Right ventricle myocardium superior (tissue), 1 donor: ENCODE measurements at regions not wholly inside any gene's neighbourhood (a gene's known extent, or its start where the extent isn't known, plus 50 kb on each side); places are given as distances from the start of the nearest gene placed in this dataset.
"Not testable (repeated sequence)": the region's sequence is repeated elsewhere in the genome, so short reads cannot be mapped to it uniquely, and the experiment has no call there.

Experiments
- ATAC-seq: fragments of 200-7000 bp; cut with Tn5 transposase; one replicate; pipeline ENCODE4 v1.9.1; 2020; ENCODE audit warnings: mild to moderate bottlenecking; ENCODE audit not compliant: poor library complexity
- DNase-seq: peaks from one replicate; pipeline ENCODE4 v3.0.0-alpha.2; 2020
- intact Hi-C: fragments of 100-400 bp; cut with DNase I; formaldehyde crosslinking; loops from one replicate; pipeline ENCODE4 v1.11.2; 2022
- donor health status: DM: no; HTN: yes; CAD: no; lungs with severe emphysema.

DNA sequence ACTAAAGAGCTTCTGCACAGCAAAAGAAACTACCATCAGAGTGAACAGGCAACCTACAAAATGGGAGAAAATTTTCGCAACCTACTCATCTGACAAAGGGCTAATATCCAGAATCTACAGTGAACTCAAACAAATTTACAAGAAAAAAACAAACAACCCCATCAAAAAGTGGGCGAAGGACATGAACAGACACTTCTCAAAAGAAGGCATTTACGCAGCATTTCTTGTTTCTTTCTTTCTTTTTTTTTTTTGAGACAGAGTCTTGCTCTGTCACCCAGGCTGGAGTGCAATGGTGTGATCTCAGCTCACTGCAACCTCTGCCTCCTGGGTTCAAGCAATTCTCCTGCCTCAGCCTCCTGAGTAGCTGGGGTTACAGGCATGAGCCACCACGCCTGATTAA, 138.2 kb downstream of the IER5 start:
- ATAC-seq, intact Hi-C loops, DNase-seq: not testable (repeated sequence)

DNA sequence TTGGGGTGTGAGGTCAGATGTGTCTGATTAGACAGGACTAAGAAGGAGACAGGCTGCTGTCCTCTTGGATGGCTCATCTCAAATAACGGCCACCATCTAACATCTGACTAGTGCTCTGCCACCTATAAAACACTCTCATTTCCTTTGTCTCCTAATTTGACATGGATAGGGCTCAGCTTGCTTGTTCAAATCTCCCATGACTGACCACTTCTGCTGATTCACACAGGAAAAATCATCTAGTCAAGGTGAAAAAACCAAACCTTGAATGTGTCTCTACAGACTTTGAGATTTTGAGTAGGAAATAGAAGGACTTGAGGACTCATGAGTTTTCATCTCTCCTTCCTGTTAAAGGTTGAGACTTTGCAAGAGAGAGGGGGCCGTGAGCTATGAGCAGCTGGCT, 150.6 kb downstream of the IER5 start:
- no peak for ATAC-seq
- intact Hi-C loops = no loop called here
- no peak for DNase-seq

DNA sequence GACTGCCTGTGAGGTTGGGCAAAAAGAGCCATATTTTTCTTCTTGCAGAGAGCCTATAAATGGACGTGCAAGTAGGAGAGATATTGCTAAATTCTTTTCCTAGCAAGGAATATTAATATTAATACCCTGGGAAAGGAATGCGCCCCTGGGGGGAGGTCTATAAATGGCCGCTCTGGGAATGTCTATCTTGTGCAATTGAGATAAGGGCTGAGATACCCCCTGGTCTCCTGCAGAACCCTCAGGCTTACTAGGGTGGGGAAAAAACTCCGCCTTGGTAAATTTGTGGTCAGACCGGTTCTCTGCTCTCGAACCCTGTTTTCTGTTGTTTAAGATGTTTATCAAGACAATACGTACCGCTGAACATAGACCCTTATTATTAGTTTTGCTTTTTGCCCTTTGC, 157.8 kb downstream of the IER5 start:
- ATAC-seq, intact Hi-C loops, DNase-seq: not testable (repeated sequence)

DNA sequence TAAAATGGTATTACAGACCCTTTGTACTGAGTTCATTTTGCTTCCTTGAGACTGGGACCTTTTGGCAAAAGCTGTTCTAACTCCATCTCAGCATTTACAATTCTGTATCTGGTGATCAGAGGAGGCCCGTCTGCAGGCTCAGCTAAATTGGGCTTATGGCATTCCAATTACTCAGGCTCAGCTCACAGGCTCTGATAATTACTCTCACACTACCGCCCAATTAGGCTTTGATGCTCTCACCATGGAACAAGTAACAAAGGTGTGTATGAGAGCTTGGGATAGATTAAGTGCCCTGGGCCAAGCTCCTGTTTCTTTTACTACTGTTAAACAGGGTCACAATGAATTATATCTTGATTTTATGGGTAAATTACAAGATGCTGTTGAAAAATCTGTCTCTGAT, 159.9 kb downstream of the IER5 start:
- ATAC-seq, intact Hi-C loops, DNase-seq: not testable (repeated sequence)

DNA sequence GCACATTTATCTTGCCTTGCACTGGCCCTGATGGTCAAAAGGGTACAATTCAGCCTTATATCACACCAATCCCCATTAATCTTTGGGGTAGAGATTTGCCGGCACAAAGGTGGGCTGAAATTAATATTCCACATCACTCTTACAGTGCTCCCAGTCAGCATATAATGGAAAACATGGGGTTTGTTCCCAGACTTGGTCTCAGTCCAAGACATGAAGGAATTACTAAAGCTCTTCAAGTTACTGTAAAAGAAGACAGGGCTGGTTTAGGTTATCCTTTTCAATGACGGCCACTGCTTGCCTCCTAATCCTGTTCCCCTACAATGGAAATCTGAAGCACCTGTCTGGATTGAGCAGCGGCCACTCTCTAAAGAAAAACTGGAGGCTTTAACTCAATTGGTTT, 160.7 kb downstream of the IER5 start:
- DNase-seq (no peak), ATAC-seq (no peak)
- intact Hi-C loops = no loop called here

DNA sequence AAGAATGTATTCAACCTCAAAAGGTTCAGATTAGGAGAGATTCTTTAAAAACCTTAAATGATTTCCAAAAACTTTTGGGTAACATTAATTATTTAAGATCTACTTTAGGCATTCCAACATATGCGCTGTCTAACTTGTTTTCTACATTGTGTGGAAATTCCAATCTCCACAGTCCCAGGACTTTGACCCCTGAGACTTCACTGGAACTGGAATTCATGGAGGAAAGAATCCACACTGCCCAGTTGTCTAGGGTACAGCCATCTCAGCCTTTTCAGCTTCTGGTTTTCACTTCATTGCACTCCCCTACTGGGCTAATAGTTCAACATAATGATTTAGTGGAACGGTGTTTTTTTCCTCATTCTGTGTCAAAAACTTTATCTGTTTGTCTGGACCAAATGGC, 161.5 kb downstream of the IER5 start:
- ATAC-seq (no peak), DNase-seq (no peak)
- intact Hi-C loops = no loop called here

DNA sequence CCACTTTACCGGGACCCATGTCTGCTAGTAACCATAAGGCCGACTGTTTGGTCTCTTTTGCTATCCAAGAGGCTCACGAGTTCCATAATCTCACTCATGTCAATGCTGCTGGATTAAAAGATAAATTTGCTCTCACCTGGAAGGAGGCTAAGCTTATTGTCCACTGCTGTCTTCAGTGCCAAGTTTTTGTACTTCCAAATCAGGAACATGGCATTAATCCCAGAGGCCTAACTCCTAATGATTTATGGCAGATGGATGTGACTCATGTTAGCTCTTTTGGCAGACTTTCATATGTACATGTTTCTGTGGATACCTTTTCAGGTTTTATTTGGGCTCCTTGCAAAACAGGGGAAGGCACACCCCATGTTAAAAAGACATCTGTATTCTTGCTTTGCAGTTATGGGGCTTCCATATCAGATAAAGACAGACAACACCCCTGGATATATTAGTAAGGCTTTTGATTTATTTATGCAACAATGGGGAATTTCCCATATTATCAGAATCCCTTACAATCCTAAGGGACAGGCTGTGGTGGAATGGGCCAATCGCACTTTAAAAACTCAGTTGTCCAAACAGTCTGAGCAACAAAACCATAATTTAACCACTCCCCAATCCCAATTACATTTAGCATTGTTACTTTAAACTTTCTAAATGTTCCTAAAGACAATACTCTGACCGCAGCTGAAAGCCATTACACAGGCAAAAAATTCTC, 162.7 kb downstream of the IER5 start:
- ATAC-seq = no peak
- DNase-seq = no peak
- intact Hi-C loops = no loop called here

DNA sequence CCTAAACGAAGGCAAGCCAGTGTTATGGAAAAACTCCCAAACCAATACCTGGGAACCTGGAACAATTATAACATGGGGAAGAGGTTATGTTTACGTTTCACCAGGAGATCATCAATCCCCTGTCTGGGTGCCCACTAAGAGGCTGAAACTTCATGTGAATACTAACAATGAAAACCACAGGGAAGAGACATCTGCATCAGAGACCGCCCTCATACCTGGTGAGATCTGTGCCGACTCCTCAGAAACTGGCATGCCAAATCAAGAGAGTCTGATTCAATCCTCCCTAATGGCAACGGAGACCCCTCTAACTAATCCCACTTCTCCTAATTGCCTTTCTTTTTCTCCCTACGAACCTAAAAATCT, 163.2 kb downstream of the IER5 start:
- intact Hi-C loops = no loop called here
- DNase-seq (no peak), ATAC-seq (no peak)

DNA sequence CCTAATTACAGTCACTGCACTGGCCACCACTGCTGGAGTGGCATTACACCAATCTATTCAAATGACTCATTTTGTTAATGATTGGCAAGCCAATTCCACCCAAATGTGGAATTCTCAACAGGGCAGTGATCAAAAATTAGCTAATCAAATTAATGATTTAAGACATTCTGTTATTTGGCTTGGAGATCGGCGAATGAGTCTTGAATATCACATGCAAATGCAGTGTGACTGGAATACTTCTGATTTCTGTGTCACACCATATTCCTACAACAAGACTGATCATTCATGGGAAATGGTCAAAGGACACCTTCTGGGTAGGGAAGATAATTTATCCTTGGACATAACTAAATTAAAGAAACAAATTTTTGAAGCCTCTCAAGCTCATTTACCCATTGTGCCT, 165.1 kb downstream of the IER5 start:
- DNase-seq, ATAC-seq, intact Hi-C loops: not testable (repeated sequence)

DNA sequence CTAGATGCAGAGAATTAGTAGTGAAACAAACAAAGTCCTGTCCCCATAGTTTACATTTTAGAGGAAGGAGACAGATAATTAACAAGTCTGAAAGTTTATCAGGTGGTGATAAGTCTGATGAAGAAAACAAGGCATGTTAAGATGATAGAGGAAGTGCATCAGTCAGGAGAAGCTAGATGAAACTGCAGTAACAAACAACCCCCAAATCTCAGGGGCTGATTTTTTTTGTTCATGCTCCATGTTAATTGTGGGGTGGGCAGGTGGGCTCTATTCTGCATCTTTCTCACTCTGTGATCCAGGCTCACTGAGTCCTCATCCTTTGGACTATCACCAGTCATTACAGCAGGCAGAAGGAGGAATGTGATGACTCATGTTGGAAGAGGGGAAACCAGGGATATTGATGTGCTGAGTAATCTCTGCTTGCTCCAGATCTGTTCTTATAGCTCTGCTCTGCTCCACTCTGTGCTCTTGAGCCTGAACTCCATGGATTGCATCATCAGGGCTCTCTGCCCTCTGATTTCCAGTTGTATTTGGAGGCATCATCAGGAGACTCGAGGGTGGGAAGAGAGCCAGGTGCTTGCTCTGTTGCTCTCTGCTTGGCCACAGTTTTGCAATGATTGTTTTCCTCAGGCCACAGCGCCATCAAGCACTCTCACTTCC, 166.9 kb downstream of the IER5 start:
- peak; percentile 43 for DNase-seq
- intact Hi-C loops = no loop called here
- ATAC-seq = peak; percentile 79

DNA sequence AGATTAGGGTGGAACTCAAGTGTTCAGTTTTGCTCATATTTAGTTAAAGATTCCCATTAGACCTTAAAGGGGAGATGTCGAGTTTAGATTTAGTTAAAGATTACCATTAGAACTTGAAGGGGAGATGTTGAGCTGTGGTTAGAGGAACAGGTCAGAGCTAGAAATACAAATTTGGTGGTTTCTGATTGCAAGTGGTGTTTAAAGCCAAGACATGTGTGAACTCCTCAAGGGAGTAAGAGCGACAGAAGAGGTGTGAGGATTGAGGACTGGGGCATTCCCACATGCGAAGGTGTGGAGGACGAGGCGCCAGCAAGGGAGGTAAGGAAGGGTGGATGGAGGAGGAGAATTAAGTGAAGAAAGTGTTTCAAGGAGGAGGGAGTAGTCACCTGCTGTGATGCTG, 168.6 kb downstream of the IER5 start:
- ATAC-seq (no peak), DNase-seq (no peak)
- intact Hi-C loops = no loop called here

DNA sequence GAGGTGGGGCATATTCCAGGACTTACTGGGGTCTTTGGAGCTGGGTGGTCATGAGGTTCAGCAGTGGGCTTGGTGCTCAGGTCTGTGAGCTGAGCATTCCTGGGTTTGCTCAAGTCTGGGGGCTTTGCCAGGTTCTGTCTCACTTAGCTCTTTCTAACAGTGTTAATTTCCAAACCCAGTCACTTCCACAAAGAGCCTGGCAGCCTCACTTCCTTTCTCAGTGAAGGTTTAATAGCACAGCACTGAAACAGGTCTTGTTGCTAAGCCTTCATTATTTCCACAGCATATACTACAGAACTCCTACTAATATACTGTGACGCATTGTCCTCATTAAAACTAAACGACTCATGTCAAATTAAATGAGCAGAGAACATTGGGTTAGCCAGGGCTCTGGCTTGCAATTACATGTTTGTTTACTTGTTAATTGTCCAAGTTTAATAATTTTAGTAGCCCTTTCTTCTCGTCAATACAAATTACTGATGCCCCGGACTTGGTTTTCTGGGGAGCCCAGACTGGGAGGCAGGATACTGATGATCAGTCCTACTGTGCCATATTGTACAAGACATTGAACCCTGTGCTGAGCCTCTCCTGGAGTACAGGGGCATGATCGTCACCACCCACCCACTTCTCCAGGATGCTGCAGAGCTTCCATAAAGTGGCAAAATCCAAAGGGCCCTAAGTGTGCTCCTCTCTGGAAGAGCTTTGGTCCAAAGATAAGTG, 170.7 kb downstream of the IER5 start:
- ATAC-seq (no peak), DNase-seq (no peak)
- intact Hi-C loops = no loop called here

DNA sequence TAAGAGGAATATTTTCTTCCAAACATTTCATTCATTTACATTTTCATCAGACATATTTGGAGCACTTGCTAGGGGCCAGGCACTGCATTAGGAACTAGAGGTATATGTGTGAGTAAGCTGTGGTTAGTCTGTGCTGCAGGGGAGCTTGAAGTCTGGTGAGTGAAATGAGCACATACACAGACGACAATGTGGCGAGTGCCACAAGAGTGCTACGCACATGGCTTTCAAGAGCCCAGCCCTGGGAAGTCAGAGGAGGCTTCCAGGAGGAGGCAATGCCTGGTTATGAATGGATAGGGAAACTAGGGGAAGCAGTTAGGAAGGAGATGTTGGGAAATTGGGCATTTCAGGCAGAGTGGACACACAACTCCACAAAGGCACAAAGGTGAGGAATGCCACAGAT, 171.8 kb downstream of the IER5 start:
- no peak for DNase-seq
- intact Hi-C loops = no loop called here
- no peak for ATAC-seq

DNA sequence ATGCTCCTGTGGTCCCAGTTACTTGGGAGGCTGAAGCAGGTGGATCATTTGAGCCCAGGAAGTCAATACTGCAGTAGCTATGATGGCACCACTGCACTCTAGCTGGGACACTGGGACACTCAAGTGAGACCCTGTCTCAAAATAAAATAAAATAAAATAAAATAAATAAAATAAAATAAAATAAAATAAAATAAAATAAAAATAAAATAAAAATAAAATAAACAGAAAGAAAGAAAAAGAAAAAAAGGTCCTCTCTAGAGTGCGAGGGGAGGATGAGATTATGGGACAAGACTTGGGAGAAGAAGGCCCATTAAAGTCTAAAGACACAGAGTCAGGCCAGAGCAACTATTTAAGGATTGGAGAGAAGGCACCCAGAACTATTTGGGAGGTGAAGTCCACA, 172.5 kb downstream of the IER5 start:
- ATAC-seq (no peak), DNase-seq (no peak)

DNA sequence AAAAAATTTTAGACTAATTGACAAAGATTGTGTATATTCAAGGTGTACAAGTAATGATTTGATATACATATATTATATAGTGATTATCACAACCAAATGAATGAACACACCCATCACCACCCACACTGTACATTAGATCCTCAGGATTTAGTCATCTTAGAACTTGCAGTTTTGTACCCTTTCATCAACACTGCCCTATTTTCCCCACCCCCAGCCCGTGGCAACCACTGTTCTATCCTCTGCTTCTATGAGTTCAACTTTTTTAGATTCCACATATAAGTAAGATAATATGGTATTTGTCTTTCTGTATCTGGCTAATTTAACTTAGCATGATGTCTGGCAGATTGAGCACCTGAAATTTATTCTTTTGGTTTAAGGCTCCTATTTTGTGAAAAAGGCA, 173.6 kb downstream of the IER5 start:
- ATAC-seq = no peak
- intact Hi-C loops = no loop called here
- DNase-seq = no peak

More for the DNA sequence above, 172.5 kb downstream of the IER5 start:
- intact Hi-C loops = no loop called here

DNA sequence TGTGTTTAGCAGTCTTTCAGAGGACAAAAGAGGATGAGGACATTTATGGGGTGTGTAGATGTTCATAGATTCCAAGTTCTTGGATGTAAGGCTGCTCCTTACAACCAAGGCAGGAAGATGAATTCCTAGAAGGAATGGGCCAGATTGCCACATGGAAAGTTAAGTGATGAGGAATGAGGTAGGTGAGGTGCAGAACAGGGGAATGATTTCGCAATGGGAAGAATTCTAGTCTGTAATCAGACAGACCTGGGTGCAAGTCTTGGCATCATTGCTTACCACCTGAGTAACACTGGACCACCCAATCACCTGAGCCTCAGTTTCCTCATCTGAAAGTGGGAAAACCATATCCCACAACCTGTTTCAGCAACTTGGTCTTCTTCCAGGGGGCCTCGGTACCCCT, 174.9 kb downstream of the IER5 start:
- DNase-seq = no peak
- no peak for ATAC-seq
- intact Hi-C loops = no loop called here

DNA sequence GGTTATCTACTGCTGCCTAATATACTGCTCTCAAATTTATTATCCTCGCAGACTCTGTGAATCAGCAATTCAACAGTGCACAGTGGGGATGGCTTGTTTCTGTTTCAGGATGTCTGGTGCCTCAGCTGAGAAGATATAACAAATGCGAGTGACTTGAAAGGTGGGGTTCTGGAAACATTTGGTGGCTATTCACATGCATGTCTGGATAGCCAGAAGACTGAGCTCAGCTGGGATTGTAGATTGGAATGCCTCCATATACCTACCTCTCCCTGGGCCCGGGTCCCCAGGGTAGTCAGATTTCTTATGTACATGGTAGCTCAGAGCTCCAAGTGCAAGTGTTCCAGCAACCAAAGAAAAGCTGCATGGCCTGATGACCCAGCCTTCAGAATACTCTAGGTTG, 176.3 kb downstream of the IER5 start:
- no peak for DNase-seq
- intact Hi-C loops = no loop called here
- no peak for ATAC-seq

DNA sequence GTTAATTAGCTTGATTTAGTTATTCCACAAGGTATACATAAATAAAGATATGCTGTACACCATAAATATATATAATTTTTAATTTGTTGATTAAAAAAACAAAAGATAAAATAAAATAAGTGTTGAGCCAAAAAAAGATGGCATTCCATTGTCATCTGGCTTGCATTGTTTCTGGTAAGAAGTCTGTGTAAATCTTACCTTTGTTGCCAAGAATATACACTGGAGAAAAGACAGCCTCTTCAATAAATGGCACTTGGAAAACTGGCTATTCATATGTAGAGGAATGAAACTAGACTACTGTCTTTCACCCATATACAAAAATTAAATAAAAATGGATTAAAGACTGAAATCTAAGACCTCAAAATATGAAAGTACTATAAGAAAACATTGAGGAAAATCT, 196.5 kb downstream of the IER5 start:
- ATAC-seq = no peak

DNA sequence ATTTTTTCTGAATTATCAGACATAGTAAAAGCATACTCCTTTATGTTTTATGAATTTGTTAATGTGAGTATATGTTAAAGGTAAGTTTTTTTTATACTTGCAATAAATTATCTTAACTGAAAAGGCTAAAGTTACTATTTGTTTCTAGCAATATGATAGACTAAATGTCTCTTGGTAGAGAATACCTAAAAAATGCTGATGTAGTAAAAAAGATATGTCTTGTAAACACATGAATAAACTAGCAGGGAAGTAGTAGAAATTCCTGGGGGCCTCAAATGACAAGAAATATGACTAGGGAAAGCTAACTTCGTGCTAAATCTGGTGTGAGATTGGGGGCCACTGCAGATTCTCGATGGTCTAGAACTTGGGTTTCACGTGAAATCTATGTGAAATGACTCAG, 188.1 kb upstream of the CACNA1E start:
- ATAC-seq (no peak), DNase-seq (no peak)
- intact Hi-C loops = no loop called here

More for the DNA sequence above, 196.5 kb downstream of the IER5 start:
- intact Hi-C loops = no loop called here
- no peak for DNase-seq

DNA sequence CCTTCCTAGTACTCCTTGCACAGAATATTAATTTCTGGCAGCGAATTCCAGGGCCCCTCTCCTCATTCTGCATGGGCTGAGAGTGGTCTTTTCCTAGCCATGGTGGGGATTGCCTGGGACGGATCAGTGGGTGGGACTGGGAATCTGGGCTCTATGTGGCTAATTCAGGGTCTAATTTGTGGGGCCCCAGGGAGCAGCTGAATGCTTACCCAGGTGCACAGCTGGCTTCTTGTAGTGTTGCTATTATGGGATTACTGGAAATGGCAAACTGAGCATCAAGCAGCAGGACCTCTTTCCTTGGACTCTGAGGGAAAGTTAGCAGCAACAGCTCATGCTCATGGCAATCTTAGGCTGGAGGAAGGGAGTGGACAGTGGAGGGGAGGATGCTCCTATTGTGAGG, 187.1 kb upstream of the CACNA1E start:
- DNase-seq (no peak), ATAC-seq (no peak)
- intact Hi-C loops = no loop called here
